MCF 10A (cell line): ENCODE measurements at regions not wholly inside any gene's neighbourhood (a gene's known extent, or its start where the extent isn't known, plus 50 kb on each side); places are given as distances from the start of the nearest gene placed in this dataset.
A peak's percentile ranks its signal among the peaks of the same experiment; 100 is the strongest.

Source experiments
- BruUV-seq: library from RNA; stranded (reverse); fragments of 400-500 nt; replicated peaks from 2 replicates; lab custom pipeline; 2021; lab: Mats Ljungman, UMichigan
- CTCF ChIA-PET: fragments of 300-600 bp; sonication (Branson Sonifier 250); formaldehyde crosslinking; extraction: SDS; loops from one replicate; lab custom pipeline; 2021; ENCODE audit warnings: antibody characterized with exemption, inconsistent platforms; lab: Yijun Ruan, JAX
- POLR2A ChIA-PET: fragments of 300-600, 350-650 bp; sonication (Branson Sonifier 250); formaldehyde crosslinking; extraction: SDS; loops from one replicate; lab custom pipeline; 2020; ENCODE audit warnings: antibody characterized with exemption, inconsistent platforms; lab: Yijun Ruan, JAX
- DNase-seq: peaks from one replicate; pipeline ENCODE4 v3.0.0-alpha.2; 2018; ENCODE audit not compliant: unreplicated experiment
- H3K27ac Mint-ChIP-seq: one replicate; pipeline ENCODE4 v1.8.0; 2022; ENCODE audit warnings: mild to moderate bottlenecking, low read depth, mixed read lengths; ENCODE audit not compliant: unreplicated experiment
- H3K27me3 Mint-ChIP-seq: one replicate; pipeline ENCODE4 v1.8.0; 2022; ENCODE audit warnings: mixed read lengths; ENCODE audit not compliant: insufficient read depth, unreplicated experiment
- H3K36me3 Mint-ChIP-seq: one replicate; pipeline ENCODE4 v1.8.0; 2022; ENCODE audit warnings: mild to moderate bottlenecking, moderate library complexity, mixed read lengths; ENCODE audit not compliant: insufficient read depth, unreplicated experiment
- H3K4me1 Mint-ChIP-seq: one replicate; pipeline ENCODE4 v1.8.0; 2022; ENCODE audit warnings: mixed read lengths; ENCODE audit not compliant: insufficient read depth, unreplicated experiment
- H3K4me3 Mint-ChIP-seq: one replicate; pipeline ENCODE4 v1.8.0; 2022; ENCODE audit warnings: mild to moderate bottlenecking, moderate library complexity, mixed read lengths; ENCODE audit not compliant: unreplicated experiment
- H3K9me3 Mint-ChIP-seq: one replicate; pipeline ENCODE4 v1.8.0; 2022; ENCODE audit warnings: mixed read lengths; ENCODE audit not compliant: unreplicated experiment
- intact Hi-C: fragments of 100-400 bp; cut with micrococcal nuclease; formaldehyde crosslinking; loops from 2 replicates; pipeline ENCODE4 v1.14.1; 2022
- TF ChIP-seq, protein P1 (sequence below): fragments of 200-600 bp; IDR thresholded peaks from one replicate; pipeline ENCODE4 v1.8.0; 2022; ENCODE audit warnings: antibody characterized with exemption, mild to moderate bottlenecking; ENCODE audit not compliant: unreplicated experiment

DNA sequence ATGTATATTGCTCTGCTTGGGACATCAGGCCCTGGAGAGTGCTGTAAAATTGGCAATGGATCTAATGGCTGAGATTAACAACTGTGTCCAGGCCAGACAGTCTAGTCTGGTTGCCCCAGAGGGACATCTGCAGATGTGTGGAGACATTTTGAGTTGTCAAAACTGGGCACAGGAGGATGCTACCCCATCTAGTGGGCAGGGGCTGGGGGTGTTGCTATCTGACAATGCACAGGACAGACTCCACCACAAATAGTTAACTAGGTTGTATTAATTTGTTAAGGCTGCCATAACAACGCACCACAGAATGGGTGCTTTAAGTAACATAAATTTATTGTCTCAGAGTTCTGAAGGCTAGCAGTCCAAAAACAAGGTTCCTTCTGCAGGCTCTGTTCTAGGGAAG lies 302.5 kb upstream of the AMIGO2 start:
- POLR2A ChIA-PET = no interaction called here
- no peaks in the 10 kb centered on the region for H3K36me3 Mint-ChIP-seq
- intact Hi-C loops = no loop called here
- DNase-seq = no peak
- H3K9me3 Mint-ChIP-seq = no peaks in the 10 kb centered on the region
- TF ChIP-seq, protein P1, sequence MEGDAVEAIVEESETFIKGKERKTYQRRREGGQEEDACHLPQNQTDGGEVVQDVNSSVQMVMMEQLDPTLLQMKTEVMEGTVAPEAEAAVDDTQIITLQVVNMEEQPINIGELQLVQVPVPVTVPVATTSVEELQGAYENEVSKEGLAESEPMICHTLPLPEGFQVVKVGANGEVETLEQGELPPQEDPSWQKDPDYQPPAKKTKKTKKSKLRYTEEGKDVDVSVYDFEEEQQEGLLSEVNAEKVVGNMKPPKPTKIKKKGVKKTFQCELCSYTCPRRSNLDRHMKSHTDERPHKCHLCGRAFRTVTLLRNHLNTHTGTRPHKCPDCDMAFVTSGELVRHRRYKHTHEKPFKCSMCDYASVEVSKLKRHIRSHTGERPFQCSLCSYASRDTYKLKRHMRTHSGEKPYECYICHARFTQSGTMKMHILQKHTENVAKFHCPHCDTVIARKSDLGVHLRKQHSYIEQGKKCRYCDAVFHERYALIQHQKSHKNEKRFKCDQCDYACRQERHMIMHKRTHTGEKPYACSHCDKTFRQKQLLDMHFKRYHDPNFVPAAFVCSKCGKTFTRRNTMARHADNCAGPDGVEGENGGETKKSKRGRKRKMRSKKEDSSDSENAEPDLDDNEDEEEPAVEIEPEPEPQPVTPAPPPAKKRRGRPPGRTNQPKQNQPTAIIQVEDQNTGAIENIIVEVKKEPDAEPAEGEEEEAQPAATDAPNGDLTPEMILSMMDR = no peak
- CTCF ChIA-PET = interaction anchor here (0.5 to 0.9 kb wide), 2 partner anchors 15 to 294 kb away, joined by 4 to 6 read pairs; no protein-coding TSS in a partner anchor
- H3K4me1 Mint-ChIP-seq = peaks cover 15% of the 10 kb centered on the region
- H3K27me3 Mint-ChIP-seq = no peaks in the 10 kb centered on the region
- H3K27ac Mint-ChIP-seq = no peak overlapping the region
- no TSS peak for BruUV-seq
- no peak overlapping the region for H3K4me3 Mint-ChIP-seq

- no peaks in the 10 kb centered on the region for H3K36me3 Mint-ChIP-seq
- TF ChIP-seq, protein P1 = no peak
- H3K27me3 Mint-ChIP-seq = no peaks in the 10 kb centered on the region
- H3K27ac Mint-ChIP-seq = no peak overlapping the region
- CTCF ChIA-PET = interaction anchor here (1.2 to 2.9 kb wide), 2 partner anchors 10 to 19 kb away, joined by 4 to 13 read pairs; no protein-coding TSS in a partner anchor
- no peak for DNase-seq
- no peaks in the 10 kb centered on the region for H3K9me3 Mint-ChIP-seq
- no TSS peak for BruUV-seq
- POLR2A ChIA-PET = no interaction called here
- no peak overlapping the region for H3K4me3 Mint-ChIP-seq
- H3K4me1 Mint-ChIP-seq = peaks cover 13% of the 10 kb centered on the region
- intact Hi-C loops = no loop called here
Observed at GRCh38 chr12:47378907-47379306, 299.1 kb upstream of the AMIGO2 start.

DNA sequence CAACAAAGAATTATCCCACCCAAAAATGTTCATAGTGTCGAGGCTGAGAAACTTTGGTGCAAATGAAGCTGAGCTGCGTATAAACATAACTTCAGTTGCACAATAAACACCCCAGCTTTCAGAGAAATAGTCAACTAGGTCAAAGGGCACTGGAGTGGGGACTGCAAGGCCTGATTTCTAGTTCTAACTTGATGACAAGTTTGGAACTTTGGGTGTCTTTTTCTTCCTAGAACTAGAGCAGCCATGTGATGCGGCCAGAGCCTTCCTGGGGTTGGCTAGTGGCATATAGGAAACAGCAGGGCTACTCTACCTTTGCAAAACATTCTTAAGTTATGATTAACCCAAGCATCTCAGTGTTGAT lies 298.4 kb upstream of the AMIGO2 start:
- POLR2A ChIA-PET = no interaction called here
- TF ChIP-seq, protein P1 = no peak
- Mint-ChIP-seq H3K27ac (no peak overlapping the region), H3K36me3 (no peaks in the 10 kb centered on the region), H3K27me3 (no peaks in the 10 kb centered on the region), H3K4me1 (peaks cover 10% of the 10 kb centered on the region), H3K9me3 (no peaks in the 10 kb centered on the region), H3K4me3 (no peak overlapping the region)
- intact Hi-C loops = no loop called here
- BruUV-seq = no TSS peak
- no peak for DNase-seq
- CTCF ChIA-PET = interaction anchor here (0.9 to 2.9 kb wide), 3 partner anchors 10 to 19 kb away, joined by 3 to 13 read pairs (median 4); no protein-coding TSS in a partner anchor

GRCh38 chr12:47377414-47378221 lies 297.9 kb upstream of the AMIGO2 start:
- no TSS peak for BruUV-seq
- TF ChIP-seq, protein P1 = no peak
- Mint-ChIP-seq H3K4me3 (peak overlapping the region; percentile 12), H3K27ac (peak overlapping the region; percentile 25), H3K9me3 (no peaks in the 10 kb centered on the region), H3K27me3 (no peaks in the 10 kb centered on the region), H3K36me3 (no peaks in the 10 kb centered on the region), H3K4me1 (peaks cover 10% of the 10 kb centered on the region)
- intact Hi-C loops = no loop called here
- CTCF ChIA-PET = interaction anchor here (0.9 to 2.9 kb wide), 3 partner anchors 9 to 20 kb away, joined by 3 to 13 read pairs (median 4); no protein-coding TSS in a partner anchor
- POLR2A ChIA-PET = interaction anchor here (0.6 to 0.9 kb wide), 4 partner anchors 298 to 356 kb away, joined by 3 read pairs; partner anchors contain the start of gene PCED1B
- DNase-seq = peak; percentile 91
